ENCODE measurements at regions not wholly inside any gene's neighbourhood (a gene's known extent, or its start where the extent isn't known, plus 50 kb on each side); places are given as distances from the start of the nearest gene placed in this dataset.

DNA sequence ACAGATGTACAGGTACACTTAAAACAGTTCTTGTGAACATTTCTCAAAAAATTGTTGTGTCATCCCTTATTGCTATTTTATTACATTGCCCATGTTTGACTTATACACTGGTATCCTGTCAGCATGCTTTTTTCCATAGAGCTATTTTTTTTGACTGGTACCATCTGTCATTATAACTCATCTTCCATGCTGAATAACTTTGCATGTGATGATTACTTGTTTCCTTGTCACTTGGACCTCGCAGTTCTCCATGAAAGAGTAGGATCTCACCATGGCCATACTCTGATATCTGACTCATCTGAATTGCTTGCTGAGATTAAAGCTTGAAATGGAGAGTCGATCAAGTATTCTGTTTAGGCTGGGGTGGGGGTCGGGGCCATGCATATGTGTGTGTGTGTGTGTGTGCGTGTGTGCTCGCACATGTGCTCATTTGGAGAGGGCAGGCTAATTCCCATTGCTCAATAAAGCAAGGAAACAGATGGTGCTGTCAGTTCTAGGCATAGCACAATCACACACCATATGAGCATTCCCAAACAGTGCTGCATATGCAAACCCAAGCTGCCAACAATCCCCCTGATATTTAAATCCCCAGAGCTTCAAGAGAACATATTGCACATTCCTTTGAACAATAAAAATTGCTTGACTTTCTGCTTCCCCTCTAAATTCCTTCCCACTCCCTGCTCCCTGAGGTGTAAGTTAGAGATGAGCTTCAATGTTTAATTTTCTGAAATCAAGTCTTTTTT, 62.9 kb downstream of the NHLRC3 start:
- DNase-seq (ENCODE audit: low read depth, low spot score), result no peak
- CTCF ChIA-PET, result interaction anchor here (1.0 kb wide), 1 partner anchor 511 kb away, joined by 4 read pairs; no protein-coding TSS in a partner anchor
- TF ChIP-seq, protein P1, sequence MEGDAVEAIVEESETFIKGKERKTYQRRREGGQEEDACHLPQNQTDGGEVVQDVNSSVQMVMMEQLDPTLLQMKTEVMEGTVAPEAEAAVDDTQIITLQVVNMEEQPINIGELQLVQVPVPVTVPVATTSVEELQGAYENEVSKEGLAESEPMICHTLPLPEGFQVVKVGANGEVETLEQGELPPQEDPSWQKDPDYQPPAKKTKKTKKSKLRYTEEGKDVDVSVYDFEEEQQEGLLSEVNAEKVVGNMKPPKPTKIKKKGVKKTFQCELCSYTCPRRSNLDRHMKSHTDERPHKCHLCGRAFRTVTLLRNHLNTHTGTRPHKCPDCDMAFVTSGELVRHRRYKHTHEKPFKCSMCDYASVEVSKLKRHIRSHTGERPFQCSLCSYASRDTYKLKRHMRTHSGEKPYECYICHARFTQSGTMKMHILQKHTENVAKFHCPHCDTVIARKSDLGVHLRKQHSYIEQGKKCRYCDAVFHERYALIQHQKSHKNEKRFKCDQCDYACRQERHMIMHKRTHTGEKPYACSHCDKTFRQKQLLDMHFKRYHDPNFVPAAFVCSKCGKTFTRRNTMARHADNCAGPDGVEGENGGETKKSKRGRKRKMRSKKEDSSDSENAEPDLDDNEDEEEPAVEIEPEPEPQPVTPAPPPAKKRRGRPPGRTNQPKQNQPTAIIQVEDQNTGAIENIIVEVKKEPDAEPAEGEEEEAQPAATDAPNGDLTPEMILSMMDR (IDR thresholded peaks at IDR 0.05; ENCODE audit: insufficient read depth, low read length, missing control alignments), result no peak
- H3K4me3 ChIP-seq (ENCODE audit: low read depth, low read length), result no peak overlapping the region
- POLR2A ChIA-PET, result no interaction called here

DNA sequence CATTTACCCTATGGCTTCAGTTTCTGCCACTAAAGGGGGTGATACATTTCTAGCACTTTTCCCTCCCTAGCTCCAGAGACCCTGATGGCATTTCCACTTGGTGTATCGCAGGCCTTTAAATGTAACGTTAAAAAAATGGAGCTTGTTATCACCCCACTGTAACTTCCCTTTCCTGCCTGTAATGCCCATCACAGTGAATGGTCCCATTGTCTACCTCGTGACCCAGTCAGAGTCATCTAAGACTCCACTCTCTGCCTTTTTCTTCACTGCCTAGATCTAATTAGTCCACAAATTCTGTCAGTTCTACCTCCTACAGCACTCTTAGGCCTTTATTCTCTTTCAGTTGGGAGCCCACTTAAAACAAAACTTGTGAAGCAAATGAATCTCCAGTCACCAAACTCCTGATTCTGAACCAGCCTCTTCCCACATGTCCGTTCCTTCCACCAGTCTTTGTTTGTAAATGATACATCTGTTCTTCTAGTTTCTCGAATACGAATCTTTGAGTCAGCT, 64.8 kb downstream of the NHLRC3 start:
- ChIA-PET CTCF (interaction anchor here (1.2 kb wide), 1 partner anchor 513 kb away, joined by 4 read pairs; no protein-coding TSS in a partner anchor), POLR2A (no interaction called here)
- DNase-seq (ENCODE audit: low read depth, low spot score), result no peak
- TF ChIP-seq, protein P1 (IDR thresholded peaks at IDR 0.05; ENCODE audit: insufficient read depth, low read length, missing control alignments), result no peak
- no peak overlapping the region for H3K4me3 ChIP-seq (ENCODE audit: low read depth, low read length)

- H3K4me3 ChIP-seq (ENCODE audit: low read depth, low read length), result no peak overlapping the region
- ChIA-PET POLR2A (no interaction called here), CTCF (interaction anchor here (1.2 kb wide), 1 partner anchor 511 kb away, joined by 4 read pairs; no protein-coding TSS in a partner anchor)
- TF ChIP-seq, protein P1 (IDR thresholded peaks at IDR 0.05; ENCODE audit: insufficient read depth, low read length, missing control alignments), result no peak
- DNase-seq (ENCODE audit: low read depth, low spot score), result no peak
Observed at GRCh38 chr13:39105110-39105509, 66.9 kb downstream of the NHLRC3 start.

DNA sequence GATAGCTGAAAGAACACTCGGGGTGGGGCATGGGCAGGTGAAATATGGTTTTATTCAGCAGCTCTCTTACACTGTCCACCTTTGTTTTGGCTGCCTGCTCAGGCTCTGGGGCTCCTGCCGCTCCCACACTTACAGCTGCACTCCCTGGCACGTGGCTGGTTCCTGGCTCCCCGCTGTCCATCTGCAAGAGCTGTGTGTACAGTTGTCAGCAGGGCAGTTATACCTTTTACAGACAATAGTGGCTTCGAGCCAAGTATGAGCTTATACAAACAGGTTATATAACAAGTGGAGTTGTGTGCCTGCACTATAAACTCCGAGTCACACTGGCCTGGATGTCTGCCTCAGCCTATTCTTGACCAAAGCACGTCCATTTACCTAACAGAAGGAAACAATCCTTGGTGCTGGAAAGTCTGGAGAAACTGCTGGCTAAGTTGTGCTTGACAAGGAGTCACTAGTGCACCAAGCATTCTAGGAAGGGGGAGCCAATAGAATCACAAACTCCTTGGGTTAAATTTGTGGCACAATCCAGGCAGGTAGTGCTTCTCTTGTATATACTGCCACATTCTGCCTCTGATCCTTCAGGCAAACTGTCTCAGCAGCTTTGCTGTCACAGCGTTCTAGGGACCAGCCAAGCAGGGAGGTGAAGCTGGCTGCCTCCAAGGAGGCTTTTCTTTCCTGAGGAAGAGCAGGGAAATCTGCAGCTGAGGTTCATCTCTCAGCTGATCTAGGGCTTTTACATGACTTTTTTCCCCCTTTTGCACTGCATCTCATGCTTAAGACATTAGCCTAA, 68.2 kb downstream of the NHLRC3 start:
- CTCF ChIA-PET, result interaction anchor here (1.2 kb wide), 1 partner anchor 510 kb away, joined by 4 read pairs; no protein-coding TSS in a partner anchor
- POLR2A ChIA-PET, result no interaction called here
- TF ChIP-seq, protein P1 (IDR thresholded peaks at IDR 0.05; ENCODE audit: insufficient read depth, low read length, missing control alignments), result no peak
- H3K4me3 ChIP-seq (ENCODE audit: low read depth, low read length), result no peak overlapping the region
- DNase-seq (ENCODE audit: low read depth, low spot score), result no peak

- ChIA-PET POLR2A (no interaction called here), CTCF (no interaction called here)
- TF ChIP-seq, protein P1 (IDR thresholded peaks at IDR 0.05; ENCODE audit: insufficient read depth, low read length, missing control alignments), result no peak
- no peak overlapping the region for H3K4me3 ChIP-seq (ENCODE audit: low read depth, low read length)
- no peak for DNase-seq (ENCODE audit: low read depth, low spot score)
Observed at GRCh38 chr13:39107561-39107960, 69.3 kb downstream of the NHLRC3 start.

GRCh38 chr13:39108783-39109182, 70.5 kb downstream of the NHLRC3 start:
- DNase-seq (ENCODE audit: low read depth, low spot score), result no peak
- POLR2A ChIA-PET, result no interaction called here
- CTCF ChIA-PET, result no interaction called here
- TF ChIP-seq, protein P1 (IDR thresholded peaks at IDR 0.05; ENCODE audit: insufficient read depth, low read length, missing control alignments), result no peak
- H3K4me3 ChIP-seq (ENCODE audit: low read depth, low read length), result no peak overlapping the region
